ENCODE measurements at regions not wholly inside any gene's neighbourhood (a gene's known extent, or its start where the extent isn't known, plus 50 kb on each side); places are given as distances from the start of the nearest gene placed in this dataset.

DNA sequence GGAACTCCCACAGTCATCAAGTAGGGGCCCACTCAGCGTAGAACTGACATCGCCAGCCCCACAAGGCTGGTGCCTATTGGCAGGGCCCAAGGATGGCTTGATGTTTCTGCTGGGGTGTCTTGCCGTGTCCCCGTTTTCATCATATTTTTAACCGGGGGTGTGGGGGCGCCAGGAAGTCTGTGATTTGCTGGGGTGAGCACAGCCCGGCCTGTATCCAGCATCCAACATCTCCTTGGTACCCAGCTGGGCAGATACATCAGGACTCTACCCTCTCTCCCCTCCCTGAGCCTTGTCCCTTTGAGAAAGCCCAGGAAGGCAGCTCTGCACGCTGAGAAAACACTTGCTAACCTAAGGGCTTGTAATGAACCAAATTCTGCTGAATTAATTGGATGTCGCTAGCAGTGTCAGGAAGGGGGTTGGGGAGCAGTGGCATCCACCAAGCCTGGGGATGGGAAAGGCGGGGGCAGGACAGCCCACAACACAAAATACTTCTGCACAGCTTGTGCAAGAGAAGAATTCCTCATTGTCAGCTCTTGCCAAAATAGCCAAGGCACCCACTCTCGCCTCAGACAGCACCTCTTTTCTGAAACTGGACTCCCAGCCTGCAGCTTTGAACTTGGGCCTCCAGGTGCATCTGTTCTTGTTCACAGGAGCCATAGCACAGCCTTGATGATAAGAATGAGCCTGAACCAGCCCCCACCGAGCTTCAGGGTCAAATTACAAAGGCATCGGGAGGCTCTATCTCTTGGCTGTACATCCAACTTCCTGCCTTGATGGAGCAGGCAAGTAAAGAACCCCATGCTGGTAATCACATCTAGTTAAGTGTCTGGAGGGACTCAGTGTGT is 63.7 kb upstream of the LYRM9 start:
- no peak for TF ChIP-seq POLR2A (IDR thresholded peaks at IDR 0.05)
- TF ChIP-seq, protein P1, sequence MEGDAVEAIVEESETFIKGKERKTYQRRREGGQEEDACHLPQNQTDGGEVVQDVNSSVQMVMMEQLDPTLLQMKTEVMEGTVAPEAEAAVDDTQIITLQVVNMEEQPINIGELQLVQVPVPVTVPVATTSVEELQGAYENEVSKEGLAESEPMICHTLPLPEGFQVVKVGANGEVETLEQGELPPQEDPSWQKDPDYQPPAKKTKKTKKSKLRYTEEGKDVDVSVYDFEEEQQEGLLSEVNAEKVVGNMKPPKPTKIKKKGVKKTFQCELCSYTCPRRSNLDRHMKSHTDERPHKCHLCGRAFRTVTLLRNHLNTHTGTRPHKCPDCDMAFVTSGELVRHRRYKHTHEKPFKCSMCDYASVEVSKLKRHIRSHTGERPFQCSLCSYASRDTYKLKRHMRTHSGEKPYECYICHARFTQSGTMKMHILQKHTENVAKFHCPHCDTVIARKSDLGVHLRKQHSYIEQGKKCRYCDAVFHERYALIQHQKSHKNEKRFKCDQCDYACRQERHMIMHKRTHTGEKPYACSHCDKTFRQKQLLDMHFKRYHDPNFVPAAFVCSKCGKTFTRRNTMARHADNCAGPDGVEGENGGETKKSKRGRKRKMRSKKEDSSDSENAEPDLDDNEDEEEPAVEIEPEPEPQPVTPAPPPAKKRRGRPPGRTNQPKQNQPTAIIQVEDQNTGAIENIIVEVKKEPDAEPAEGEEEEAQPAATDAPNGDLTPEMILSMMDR (IDR thresholded peaks at IDR 0.05), result no peak
- TF ChIP-seq EP300 (IDR thresholded peaks at IDR 0.05), result no peak

Measured in tibial nerve (tissue), 4 donors.